ENCODE measurements at regions not wholly inside any gene's neighbourhood (a gene's known extent, or its start where the extent isn't known, plus 50 kb on each side); places are given as distances from the start of the nearest gene placed in this dataset.

GRCh38 chr12:125399489-125399888 lies 334.3 kb downstream of the AACS start:
- TF ChIP-seq RAD21 (IDR thresholded peaks at IDR 0.05; ENCODE audit: insufficient read depth, low read depth, low read length) (no peak), ASH2L (IDR thresholded peaks at IDR 0.05; ENCODE audit: borderline replicate concordance, low read depth) (no peak), EP300 (IDR thresholded peaks at IDR 0.05; ENCODE audit: borderline replicate concordance in 1 of 2, control insufficient read depth in 1 of 2, low read depth in 2 of 2, low read length in 2 of 2) (no peak)
